ENCODE measurements at regions not wholly inside any gene's neighbourhood (a gene's known extent, or its start where the extent isn't known, plus 50 kb on each side); places are given as distances from the start of the nearest gene placed in this dataset.

GRCh38 chr1:29487291-29487690 lies 251.0 kb downstream of the PTPRU start:
- TF ChIP-seq POLR2A (IDR thresholded peaks at IDR 0.05) (no peak), CTCF (IDR thresholded peaks at IDR 0.05 in 4 of 5, conservative IDR thresholded peaks at IDR 0.05 in 1 of 5) (no peak)

All from gastrocnemius medialis (tissue), 4 donors.